HG02884 (cell line): ENCODE measurements at regions not wholly inside any gene's neighbourhood (a gene's known extent, or its start where the extent isn't known, plus 50 kb on each side); places are given as distances from the start of the nearest gene placed in this dataset.

ENCODE experiments used
- ATAC-seq: cut with Tn5 transposase; IDR thresholded peaks from one replicate; pipeline ENCODE4 v1.9.1; 2021; ENCODE audit warnings: mild to moderate bottlenecking, moderate library complexity; ENCODE audit not compliant: unreplicated experiment

- ATAC-seq: no peak
These were observed 206.4 kb upstream of the FAT1 start for GRCh38 chr4:186930024-186930423.

GRCh38 chr4:186931519-186931918 is 207.9 kb upstream of the FAT1 start:
- no peak for ATAC-seq

GRCh38 chr4:186932196-186932595 is 208.5 kb upstream of the FAT1 start:
- ATAC-seq: no peak

GRCh38 chr4:186932631-186933187 is 209.1 kb upstream of the FAT1 start:
- no peak for ATAC-seq

- ATAC-seq: no peak
These were observed 210.6 kb upstream of the FAT1 start for GRCh38 chr4:186934244-186934643.

- no peak for ATAC-seq
These were observed 211.3 kb upstream of the FAT1 start for GRCh38 chr4:186934841-186935443.

GRCh38 chr4:186935901-186936300 is 212.2 kb upstream of the FAT1 start:
- no peak for ATAC-seq

GRCh38 chr4:186936496-186937375 is 213.1 kb upstream of the FAT1 start:
- no peak for ATAC-seq

- no peak for ATAC-seq
These were observed 215.6 kb upstream of the FAT1 start for GRCh38 chr4:186939226-186939625.

GRCh38 chr4:186939766-186940165 is 216.1 kb upstream of the FAT1 start:
- no peak for ATAC-seq

GRCh38 chr4:186940476-186940875 is 216.8 kb upstream of the FAT1 start:
- no peak for ATAC-seq

GRCh38 chr4:186942758-186943377 is 219.2 kb upstream of the FAT1 start:
- no peak for ATAC-seq

- ATAC-seq: no peak
These were observed 219.8 kb upstream of the FAT1 start for GRCh38 chr4:186943411-186943810.

- no peak for ATAC-seq
These were observed 222.5 kb upstream of the FAT1 start for GRCh38 chr4:186946136-186946535.

GRCh38 chr4:186946682-186947294 is 223.1 kb upstream of the FAT1 start:
- no peak for ATAC-seq

GRCh38 chr4:186948361-186949242 is 224.9 kb upstream of the FAT1 start:
- no peak for ATAC-seq

GRCh38 chr4:186949847-186950246 is 226.2 kb upstream of the FAT1 start:
- ATAC-seq: no peak

- ATAC-seq: no peak
These were observed 229.1 kb upstream of the FAT1 start for GRCh38 chr4:186952709-186953108.

GRCh38 chr4:186953599-186954260 is 230.1 kb upstream of the FAT1 start:
- no peak for ATAC-seq

GRCh38 chr4:186954509-186954908 is 230.9 kb upstream of the FAT1 start:
- no peak for ATAC-seq
